Small intestine (tissue), 7 donors: ENCODE measurements at regions not wholly inside any gene's neighbourhood (a gene's known extent, or its start where the extent isn't known, plus 50 kb on each side); places are given as distances from the start of the nearest gene placed in this dataset.

Experiments used
- DNase-seq, 2 donors: peaks; one replicate each; pipeline versions ENCODE4 v3.0.0 to v3.0.0-alpha.2; 2013
- FAIRE-seq: peaks from 2 replicates; lab custom pipeline; 2012; peaks lifted over from hg19 to GRCh38; lab: Jason Lieb, UNC
- H3K27ac ChIP-seq, 3 donors: one replicate each; pipeline ENCODE4 v1.5.1; 2013; ENCODE audit warnings: low read length in 2 of 3, mild to moderate bottlenecking in 2 of 3, control low read depth in 1 of 3, inconsistent platforms in 1 of 3, low read depth in 1 of 3, moderate library complexity in 1 of 3
- H3K27me3 ChIP-seq, 3 donors: one replicate each; pipeline ENCODE4 v1.6.1; 2013; ENCODE audit warnings: low read length in 3 of 3, inconsistent platforms in 1 of 3; ENCODE audit not compliant: control insufficient read depth in 3 of 3, insufficient read depth in 3 of 3
- H3K36me3 ChIP-seq, 3 donors: one replicate each; pipeline ENCODE4 v1.6.1; 2013; ENCODE audit warnings: low read length in 3 of 3, inconsistent platforms in 1 of 3, low read depth in 1 of 3, mild to moderate bottlenecking in 1 of 3, moderate library complexity in 1 of 3; ENCODE audit not compliant: control insufficient read depth in 3 of 3, insufficient read depth in 2 of 3
- H3K4me1 ChIP-seq, 3 donors: one replicate each; pipeline ENCODE4 v1.6.1; 2013; ENCODE audit warnings: low read length in 2 of 3, inconsistent platforms in 1 of 3, low read depth in 1 of 3, mild to moderate bottlenecking in 1 of 3, moderate library complexity in 1 of 3; ENCODE audit not compliant: control insufficient read depth in 3 of 3, insufficient read depth in 2 of 3
- H3K4me3 ChIP-seq, 3 donors: one replicate each; pipeline ENCODE4 v1.5.1; 2013; ENCODE audit warnings: low read length in 3 of 3, control low read depth in 1 of 3, inconsistent platforms in 1 of 3, low read depth in 1 of 3, mild to moderate bottlenecking in 1 of 3, moderate library complexity in 1 of 3
- H3K9me3 ChIP-seq, 2 donors: one replicate each; pipeline ENCODE4 v1.6.1; 2013; ENCODE audit warnings: low read depth in 1 of 2, low read length in 1 of 2; ENCODE audit not compliant: control insufficient read depth in 2 of 2, insufficient read depth in 1 of 2
- WGBS, 3 donors: extraction: QIAGEN DNeasy Blood & Tissue Kit; methylation state at CpG; one replicate each; pipeline ENCODE4 v1.1.7; 2013; 5-methylcytosine and 5-hydroxymethylcytosine counted together
- donor health status: healthy with polysubstance abuse.
- donor health status: control.
- donor health status: control.
- donor health status: Bipolar disorder and iron deficiency.
- donor health status: healthy.

- 81 to 94% (median 93%) methylated on average over 5 of the region's 5 CpGs for WGBS, 3 donors
- Histone ChIP-seq H3K36me3 (no peaks in the 10 kb centered on the region), H3K4me1 (no peaks in the 10 kb centered on the region), H3K27me3 (peaks cover 0 to 2% (median 0%) of the 10 kb centered on the region in 3 donors), H3K9me3 (peaks cover 0 to 32% of the 10 kb centered on the region in 2 donors), H3K4me3 (no peak overlapping the region), H3K27ac (no peak overlapping the region)
- FAIRE-seq = no peak
- no peak for DNase-seq
Observed at GRCh38 chr18:70442933-70443332, 154.1 kb downstream of the SOCS6 start.

DNA sequence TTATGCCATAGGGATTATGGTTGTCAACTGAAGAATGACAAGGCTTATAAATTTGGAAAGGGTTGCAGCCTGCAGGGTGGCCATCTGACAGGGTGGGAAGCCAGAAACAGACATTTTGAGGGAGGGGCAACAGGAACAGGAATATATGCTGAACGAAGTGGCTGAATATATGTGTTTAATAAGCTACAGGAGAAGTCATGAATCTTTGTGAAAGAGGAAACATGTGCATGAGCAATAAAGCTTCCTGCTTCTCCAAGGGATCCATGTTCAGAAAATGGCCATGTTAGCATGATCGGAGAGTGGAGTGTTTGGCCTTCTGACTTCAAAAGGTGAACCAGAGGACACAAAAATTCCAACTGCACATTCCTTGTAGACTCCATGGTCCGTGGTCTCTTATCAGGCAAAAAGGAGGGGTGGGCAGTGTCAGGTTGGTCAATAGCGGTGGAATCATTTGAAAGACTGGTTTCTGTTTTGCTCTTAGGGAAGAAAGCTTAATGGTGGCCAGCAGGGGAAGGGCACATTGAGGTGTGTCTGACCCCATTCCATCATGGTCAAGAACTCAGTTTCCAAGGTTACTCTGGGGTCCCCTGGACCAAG is 144.1 kb downstream of the SOCS6 start:
- Histone ChIP-seq H3K4me1 (peaks cover 0 to 13% (median 0%) of the 10 kb centered on the region in 3 donors), H3K27ac (no peak overlapping the region)
- 67 to 73% (median 69%) methylated on average over 4 of the region's 4 CpGs for WGBS, 3 donors

DNA sequence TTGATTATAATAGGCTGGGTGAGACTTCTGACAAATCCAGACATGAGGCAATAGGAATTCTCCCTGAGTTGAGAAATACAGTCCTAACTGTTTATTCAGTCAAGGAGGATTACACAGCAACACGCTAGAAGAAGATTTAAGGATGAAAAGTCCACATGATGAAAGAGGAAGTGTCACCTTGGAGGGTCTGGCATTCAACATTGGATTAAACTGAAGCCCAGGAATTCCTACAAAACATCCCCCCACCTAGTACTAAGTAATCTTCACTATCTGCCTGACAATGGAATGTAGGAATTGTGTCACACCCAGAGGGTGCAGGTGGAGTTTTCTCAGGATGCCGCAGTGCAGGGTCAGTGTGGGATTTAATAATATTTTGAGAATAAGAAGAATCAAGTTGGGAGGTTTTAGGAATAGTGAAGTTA is 142.4 kb downstream of the SOCS6 start:
- Histone ChIP-seq H3K27me3 (no peaks in the 10 kb centered on the region), H3K27ac (no peak overlapping the region), H3K36me3 (no peaks in the 10 kb centered on the region), H3K4me3 (no peak overlapping the region), H3K4me1 (peaks cover 0 to 13% (median 0%) of the 10 kb centered on the region in 3 donors), H3K9me3 (no peaks in the 10 kb centered on the region)
- DNase-seq (peak in 1 of 2 donors; percentile 54), FAIRE-seq (no peak)
- 70 to 82% (median 70%) methylated on average over 2 of the region's 2 CpGs for WGBS, 3 donors

More for the DNA sequence above, 144.1 kb downstream of the SOCS6 start:
- no peak overlapping the region for H3K4me3 ChIP-seq
- H3K9me3 ChIP-seq = no peaks in the 10 kb centered on the region
- H3K27me3 ChIP-seq = no peaks in the 10 kb centered on the region
- no peaks in the 10 kb centered on the region for H3K36me3 ChIP-seq
- FAIRE-seq (no peak), DNase-seq (no peak)

GRCh38 chr18:70430501-70431173 is 141.8 kb downstream of the SOCS6 start:
- 93 to 96% (median 95%) methylated on average over 24 to 26 of the region's 26 CpGs for WGBS, 3 donors
- DNase-seq (no peak), FAIRE-seq (no peak)
- H3K9me3 ChIP-seq = peaks cover 0 to 3% of the 10 kb centered on the region in 2 donors
- H3K27me3 ChIP-seq = no peaks in the 10 kb centered on the region
- no peaks in the 10 kb centered on the region for H3K36me3 ChIP-seq
- no peak overlapping the region for H3K4me3 ChIP-seq
- H3K4me1 ChIP-seq = peaks cover 0 to 13% (median 0%) of the 10 kb centered on the region in 3 donors
- H3K27ac ChIP-seq = no peak overlapping the region

GRCh38 chr18:70429847-70430500 is 141.1 kb downstream of the SOCS6 start:
- WGBS, 3 donors = 94 to 96% (median 95%) methylated on average over 36 of the region's 36 CpGs
- Histone ChIP-seq H3K4me1 (peaks cover 0 to 13% (median 0%) of the 10 kb centered on the region in 3 donors), H3K27ac (no peak overlapping the region), H3K36me3 (no peaks in the 10 kb centered on the region), H3K27me3 (no peaks in the 10 kb centered on the region), H3K4me3 (no peak overlapping the region), H3K9me3 (peaks cover 0 to 3% of the 10 kb centered on the region in 2 donors)
- FAIRE-seq (no peak), DNase-seq (no peak)

DNA sequence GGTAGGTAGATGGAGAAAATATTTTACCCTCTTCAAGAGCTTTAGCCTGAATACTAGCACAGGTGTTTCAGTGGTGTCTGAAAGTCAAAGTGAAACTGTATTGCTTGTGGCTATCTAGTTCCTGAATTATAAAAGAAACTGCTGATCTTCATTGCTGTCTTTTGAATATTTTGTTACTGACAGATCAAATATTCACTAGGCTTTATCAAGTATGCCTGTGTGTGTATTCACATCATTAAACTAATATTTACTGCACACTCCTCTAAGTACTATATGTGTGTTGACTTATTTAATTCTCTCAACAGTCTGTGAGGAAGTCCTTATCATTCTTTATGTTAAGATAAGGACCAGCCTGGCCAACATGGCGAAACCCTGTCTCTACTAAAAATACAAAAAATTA is 139.6 kb downstream of the SOCS6 start:
- Histone ChIP-seq H3K4me3 (no peak overlapping the region), H3K27me3 (no peaks in the 10 kb centered on the region), H3K4me1 (peaks cover 3 to 13% (median 5%) of the 10 kb centered on the region in 3 donors), H3K27ac (peak overlapping the region; percentile 53 to 79 (median 56)), H3K36me3 (no peaks in the 10 kb centered on the region), H3K9me3 (peaks cover 0 to 3% of the 10 kb centered on the region in 2 donors)
- DNase-seq (peak; percentile 55 to 66), FAIRE-seq (no peak)
- 17 to 50% (median 38%) methylated on average over 1 of the region's 1 CpG for WGBS, 3 donors

- H3K4me1 ChIP-seq = peaks cover 7 to 24% (median 10%) of the 10 kb centered on the region in 3 donors
Observed at GRCh38 chr18:70426818-70427217, 138.0 kb downstream of the SOCS6 start.

DNA sequence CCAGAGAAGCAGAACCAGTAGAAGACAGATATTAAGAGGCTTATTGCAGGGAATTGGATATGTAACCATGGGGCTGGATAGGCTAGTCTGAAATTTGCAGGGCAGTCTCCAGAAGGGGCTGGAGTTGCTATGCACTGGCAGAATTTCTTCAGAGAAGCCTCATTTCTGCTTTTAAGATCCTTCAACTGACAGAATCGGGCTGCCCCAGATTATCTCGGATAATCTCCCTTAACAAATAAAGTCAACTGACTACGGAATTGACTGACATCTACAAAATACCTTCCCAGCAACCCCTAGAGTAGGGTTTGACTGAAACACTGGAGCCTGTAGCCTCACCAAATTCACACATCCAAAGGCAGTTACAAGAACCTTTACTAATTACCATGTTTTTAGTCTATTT is 136.4 kb downstream of the SOCS6 start:
- no peak overlapping the region for H3K4me3 ChIP-seq
- peaks cover 7 to 20% (median 10%) of the 10 kb centered on the region in 3 donors for H3K4me1 ChIP-seq
- DNase-seq (no peak), FAIRE-seq (no peak)
- H3K9me3 ChIP-seq = peaks cover 0 to 3% of the 10 kb centered on the region in 2 donors
- H3K36me3 ChIP-seq = no peaks in the 10 kb centered on the region
- H3K27me3 ChIP-seq = no peaks in the 10 kb centered on the region
- no peak overlapping the region for H3K27ac ChIP-seq
- WGBS, 3 donors = 84 to 94% (median 85%) methylated on average over 3 of the region's 3 CpGs

More at GRCh38 chr18:70426818-70427217, 138.0 kb downstream of the SOCS6 start:
- Histone ChIP-seq H3K9me3 (peaks cover 0 to 3% of the 10 kb centered on the region in 2 donors), H3K4me3 (no peak overlapping the region), H3K27ac (no peak overlapping the region), H3K36me3 (no peaks in the 10 kb centered on the region), H3K27me3 (no peaks in the 10 kb centered on the region)
- FAIRE-seq (no peak), DNase-seq (no peak)
- 78 to 95% (median 88%) methylated on average over 9 of the region's 9 CpGs for WGBS, 3 donors
